ENCODE measurements at regions not wholly inside any gene's neighbourhood (a gene's known extent, or its start where the extent isn't known, plus 50 kb on each side); places are given as distances from the start of the nearest gene placed in this dataset.
A peak's percentile ranks its signal among the peaks of the same experiment; 100 is the strongest.

GRCh38 chr11:92834296-92835020 is 135.0 kb upstream of the MTNR1B start:
- no peaks in the 10 kb centered on the region for H3K36me3 Mint-ChIP-seq (ENCODE audit: insufficient read depth, unreplicated experiment)
- peaks cover 24% of the 10 kb centered on the region for H3K27me3 Mint-ChIP-seq (ENCODE audit: insufficient read depth, unreplicated experiment)
- no peak overlapping the region for H3K4me3 Mint-ChIP-seq (ENCODE audit: unreplicated experiment)
- BruUV-seq (replicated peaks), result no TSS peak
- DNase-seq (ENCODE audit: unreplicated experiment), result peak; percentile 38
- H3K4me1 Mint-ChIP-seq (ENCODE audit: insufficient read depth, unreplicated experiment), result peaks cover 13% of the 10 kb centered on the region
- no peaks in the 10 kb centered on the region for H3K9me3 Mint-ChIP-seq (ENCODE audit: unreplicated experiment)
- ChIA-PET POLR2A (interaction anchor here (0.9 to 1.4 kb wide), 4 partner anchors 9 to 22 kb away, joined by 3 to 7 read pairs (median 5); no protein-coding TSS in a partner anchor), CTCF (interaction anchor here (0.7 to 1.0 kb wide), 3 partner anchors 50 to 366 kb away, joined by 3 to 4 read pairs (median 3); no protein-coding TSS in a partner anchor)
- no peak overlapping the region for H3K27ac Mint-ChIP-seq (ENCODE audit: low read depth, unreplicated experiment)
- no peak for TF ChIP-seq CTCF (IDR thresholded peaks at IDR 0.05; ENCODE audit: unreplicated experiment)
- intact Hi-C loops (cut with micrococcal nuclease), result no loop called here

DNA sequence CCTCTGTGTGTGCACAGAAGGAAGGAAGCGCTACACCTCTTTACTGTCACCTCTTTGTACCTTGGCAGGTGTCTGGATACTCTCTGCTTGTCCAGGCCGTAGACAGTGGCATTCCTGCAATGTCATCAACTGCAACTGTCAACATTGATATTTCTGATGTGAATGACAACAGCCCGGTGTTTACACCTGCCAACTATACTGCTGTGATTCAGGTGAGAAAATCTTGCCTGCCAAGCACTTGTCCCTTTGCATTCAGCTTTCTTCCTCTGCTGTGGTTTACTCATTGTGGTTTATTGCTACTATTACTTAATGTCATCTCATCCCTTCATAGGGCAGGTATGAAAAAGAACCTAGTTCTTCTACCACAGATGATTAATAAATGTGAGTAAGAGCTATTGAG is 131.9 kb upstream of the MTNR1B start:
- Mint-ChIP-seq H3K4me3 (ENCODE audit: unreplicated experiment) (no peak overlapping the region), H3K27ac (ENCODE audit: low read depth, unreplicated experiment) (no peak overlapping the region), H3K27me3 (ENCODE audit: insufficient read depth, unreplicated experiment) (no peaks in the 10 kb centered on the region), H3K9me3 (ENCODE audit: unreplicated experiment) (no peaks in the 10 kb centered on the region), H3K36me3 (ENCODE audit: insufficient read depth, unreplicated experiment) (no peaks in the 10 kb centered on the region), H3K4me1 (ENCODE audit: insufficient read depth, unreplicated experiment) (peaks cover 13% of the 10 kb centered on the region)
- CTCF ChIA-PET, result interaction anchor here (0.9 to 1.1 kb wide), 2 partner anchors 12 to 18 kb away, joined by 3 to 4 read pairs; no protein-coding TSS in a partner anchor
- POLR2A ChIA-PET, result interaction anchor here (0.7 to 1.7 kb wide), 5 partner anchors 10 to 1014 kb away, joined by 3 to 5 read pairs (median 3); no protein-coding TSS in a partner anchor
- TF ChIP-seq CTCF (IDR thresholded peaks at IDR 0.05; ENCODE audit: unreplicated experiment), result no peak
- intact Hi-C loops (cut with micrococcal nuclease), result no loop called here
- DNase-seq (ENCODE audit: unreplicated experiment), result peak; percentile 13
- BruUV-seq (replicated peaks), result no TSS peak

DNA sequence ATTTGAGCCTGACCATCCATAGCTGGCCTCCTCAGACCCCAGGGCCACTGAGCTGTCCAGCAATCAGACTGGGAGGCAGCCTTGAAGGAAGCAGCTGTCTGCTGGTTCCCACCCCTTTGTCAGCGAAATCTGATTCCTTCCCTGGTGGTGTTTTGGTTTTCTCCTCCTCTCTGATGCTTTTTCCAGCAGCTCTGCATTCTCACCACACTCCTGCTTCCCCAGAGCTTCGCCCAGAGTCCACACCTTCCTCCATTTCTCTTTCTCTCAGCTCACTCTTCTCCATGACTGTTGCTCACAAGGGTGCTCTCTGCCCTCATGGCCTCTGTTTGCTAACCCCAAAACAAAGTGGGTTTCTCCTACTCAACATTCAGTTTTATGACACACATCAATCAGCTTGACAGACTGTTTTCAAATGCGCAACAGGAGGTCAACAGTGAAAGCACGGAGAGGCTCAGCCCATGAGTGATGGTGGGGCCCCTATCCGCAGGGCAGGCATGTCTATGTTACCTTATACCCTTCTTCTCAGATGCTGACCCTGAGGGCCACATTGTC is 130.6 kb upstream of the MTNR1B start:
- TF ChIP-seq CTCF (IDR thresholded peaks at IDR 0.05; ENCODE audit: unreplicated experiment), result no peak
- POLR2A ChIA-PET, result interaction anchor here (1.1 to 1.7 kb wide), 2 partner anchors 14 to 16 kb away, joined by 3 to 5 read pairs; no protein-coding TSS in a partner anchor
- H3K9me3 Mint-ChIP-seq (ENCODE audit: unreplicated experiment), result no peaks in the 10 kb centered on the region
- H3K27me3 Mint-ChIP-seq (ENCODE audit: insufficient read depth, unreplicated experiment), result no peaks in the 10 kb centered on the region
- CTCF ChIA-PET, result interaction anchor here (0.6 to 1.1 kb wide), 3 partner anchors 11 to 358 kb away, joined by 3 to 4 read pairs (median 4); no protein-coding TSS in a partner anchor
- intact Hi-C loops (cut with micrococcal nuclease), result no loop called here
- no peak overlapping the region for H3K27ac Mint-ChIP-seq (ENCODE audit: low read depth, unreplicated experiment)
- peaks cover 17% of the 10 kb centered on the region for H3K4me1 Mint-ChIP-seq (ENCODE audit: insufficient read depth, unreplicated experiment)
- DNase-seq (ENCODE audit: unreplicated experiment), result no peak
- no peaks in the 10 kb centered on the region for H3K36me3 Mint-ChIP-seq (ENCODE audit: insufficient read depth, unreplicated experiment)
- no TSS peak for BruUV-seq (replicated peaks)
- H3K4me3 Mint-ChIP-seq (ENCODE audit: unreplicated experiment), result no peak overlapping the region

GRCh38 chr11:92839450-92839849 is 130.0 kb upstream of the MTNR1B start:
- no peak overlapping the region for H3K4me3 Mint-ChIP-seq (ENCODE audit: unreplicated experiment)
- no peak overlapping the region for H3K27ac Mint-ChIP-seq (ENCODE audit: low read depth, unreplicated experiment)
- no peaks in the 10 kb centered on the region for H3K9me3 Mint-ChIP-seq (ENCODE audit: unreplicated experiment)
- intact Hi-C loops (cut with micrococcal nuclease), result no loop called here
- DNase-seq (ENCODE audit: unreplicated experiment), result no peak
- ChIA-PET CTCF (interaction anchor here (1.0 kb wide), 1 partner anchor 11 kb away, joined by 4 read pairs; no protein-coding TSS in a partner anchor), POLR2A (interaction anchor here (1.1 to 1.3 kb wide), 2 partner anchors 13 to 16 kb away, joined by 3 to 5 read pairs; no protein-coding TSS in a partner anchor)
- no peak for TF ChIP-seq CTCF (IDR thresholded peaks at IDR 0.05; ENCODE audit: unreplicated experiment)
- peaks cover 13% of the 10 kb centered on the region for H3K4me1 Mint-ChIP-seq (ENCODE audit: insufficient read depth, unreplicated experiment)
- H3K36me3 Mint-ChIP-seq (ENCODE audit: insufficient read depth, unreplicated experiment), result no peaks in the 10 kb centered on the region
- no TSS peak for BruUV-seq (replicated peaks)
- no peaks in the 10 kb centered on the region for H3K27me3 Mint-ChIP-seq (ENCODE audit: insufficient read depth, unreplicated experiment)
